SKM-1 (cell line): ENCODE measurements at regions not wholly inside any gene's neighbourhood (a gene's known extent, or its start where the extent isn't known, plus 50 kb on each side); places are given as distances from the start of the nearest gene placed in this dataset.
"Not testable (repeated sequence)": the region's sequence is repeated elsewhere in the genome, so short reads cannot be mapped to it uniquely, and the experiment has no call there.

Experiments
- DNase-seq: peaks from one replicate; lab custom pipeline; 2025; ENCODE audit not compliant: unreplicated experiment; lab: John Stamatoyannopoulos, UW

GRCh38 chr4:188282471-188283232, 143.4 kb downstream of the TRIML1 start:
- DNase-seq: no peak

- no peak for DNase-seq
These were observed 148.1 kb downstream of the TRIML1 start for GRCh38 chr4:188287169-188287894.

GRCh38 chr4:188289531-188290125, 150.4 kb downstream of the TRIML1 start:
- no peak for DNase-seq

- no peak for DNase-seq
These were observed 156.7 kb downstream of the TRIML1 start for GRCh38 chr4:188295899-188296298.

- DNase-seq: no peak
These were observed 157.1 kb downstream of the TRIML1 start for GRCh38 chr4:188296331-188296730.

GRCh38 chr4:188297873-188298272, 158.6 kb downstream of the TRIML1 start:
- no peak for DNase-seq

GRCh38 chr4:188299161-188299560, 159.9 kb downstream of the TRIML1 start:
- no peak for DNase-seq

- no peak for DNase-seq
These were observed 161.1 kb downstream of the TRIML1 start for GRCh38 chr4:188300385-188300784.

GRCh38 chr4:188305690-188306089, 166.4 kb downstream of the TRIML1 start:
- DNase-seq: no peak

- no peak for DNase-seq
These were observed 168.3 kb downstream of the TRIML1 start for GRCh38 chr4:188307591-188307990.

- no peak for DNase-seq
These were observed 168.9 kb downstream of the TRIML1 start for GRCh38 chr4:188308142-188308541.

GRCh38 chr4:188316391-188316790, 177.2 kb downstream of the TRIML1 start:
- no peak for DNase-seq

- DNase-seq: no peak
These were observed 189.7 kb downstream of the TRIML1 start for GRCh38 chr4:188328966-188329365.

- DNase-seq: no peak
These were observed 190.3 kb downstream of the TRIML1 start for GRCh38 chr4:188329521-188329920.

- no peak for DNase-seq
These were observed 193.0 kb downstream of the TRIML1 start for GRCh38 chr4:188332265-188332664.

GRCh38 chr4:188336891-188337290, 197.7 kb downstream of the TRIML1 start:
- DNase-seq: no peak

GRCh38 chr4:188341428-188341827, 202.2 kb downstream of the TRIML1 start:
- no peak for DNase-seq

- DNase-seq: no peak
These were observed 207.0 kb downstream of the TRIML1 start for GRCh38 chr4:188346171-188346809.

- DNase-seq: no peak
These were observed 208.1 kb downstream of the TRIML1 start for GRCh38 chr4:188347339-188347738.

GRCh38 chr4:188349569-188349968, 210.3 kb downstream of the TRIML1 start:
- DNase-seq: not testable (repeated sequence)

GRCh38 chr4:188363196-188363595, 224.0 kb downstream of the TRIML1 start:
- DNase-seq: no peak

- DNase-seq: no peak
These were observed 231.5 kb downstream of the TRIML1 start for GRCh38 chr4:188370777-188371176.
